HepG2 (cell line): ENCODE measurements at regions not wholly inside any gene's neighbourhood (a gene's known extent, or its start where the extent isn't known, plus 50 kb on each side); places are given as distances from the start of the nearest gene placed in this dataset.

ENCODE experiments used
- ATAC-seq: fragments of 200-7000 bp; cut with Tn5 transposase; 3 replicates; pipeline ENCODE4 v1.9.1; 2020; ENCODE audit warnings: mild to moderate bottlenecking, moderate library complexity
- BruUV-seq: library from RNA; stranded (reverse); fragments of 400-500 nt; replicated peaks from 2 replicates; lab custom pipeline; 2021; lab: Mats Ljungman, UMichigan
- CTCF ChIA-PET: fragments of 300-600 bp; formaldehyde crosslinking; extraction: SDS; loops from one replicate; lab custom pipeline; 2021; ENCODE audit warnings: low total read pairs, inconsistent platforms, low intra/inter-chr PET ratio; lab: Yijun Ruan, JAX
- POLR2A ChIA-PET: fragments of 350-600 bp; sonication (Branson Sonifier 250); formaldehyde crosslinking; loops from one replicate; lab custom pipeline; 2020; ENCODE audit warnings: antibody characterized with exemption, inconsistent platforms; lab: Yijun Ruan, JAX
- DNase-seq: peaks from one replicate; pipeline ENCODE4 v3.0.0-alpha.2; 2015; ENCODE audit warnings: low spot score
- FAIRE-seq: peaks from 3 replicates; lab custom pipeline; 2011; peaks lifted over from hg19 to GRCh38; lab: Jason Lieb, UNC
- H2AFZ ChIP-seq: one replicate; pipeline ENCODE4 v1.6.1; 2011; ENCODE audit warnings: low read length, inconsistent platforms
- H3K27ac ChIP-seq: fragments of 300-600 bp; 3 replicates; pipeline ENCODE4 v1.8.0; 2011; ENCODE audit warnings: mixed run types, mild to moderate bottlenecking, mixed read lengths, low read length, inconsistent platforms; ENCODE audit not compliant: insufficient read depth; ENCODE audit errors: extremely low read length
- H3K27me3 ChIP-seq, 2 experiments: fragments of 200-600 bp in 1 of 2; 2 replicates in 1 of 2; 3 replicates in 1 of 2; pipeline versions ENCODE4 v1.6.0 to v1.8.0; 2011; ENCODE audit warnings: low read length in 2 of 2, mild to moderate bottlenecking in 2 of 2, moderate library complexity in 2 of 2, inconsistent platforms in 1 of 2; ENCODE audit not compliant: insufficient read depth in 2 of 2, control insufficient read depth in 1 of 2
- H3K36me3 ChIP-seq, 2 experiments: fragments of 200-600 bp in 1 of 2; replicated peaks in 1 of 2; 2 replicates in 1 of 2; 3 replicates in 1 of 2; pipeline versions ENCODE4 v1.5.1 to v1.8.0; 2011; ENCODE audit warnings: low read length in 2 of 2, inconsistent platforms in 1 of 2; ENCODE audit not compliant: insufficient read depth in 2 of 2, control insufficient read depth in 1 of 2
- H3K4me1 ChIP-seq: 2 replicates; pipeline ENCODE4 v1.5.1; 2012; ENCODE audit warnings: low read length, inconsistent platforms; ENCODE audit not compliant: insufficient read depth
- H3K4me2 ChIP-seq: 2 replicates; pipeline ENCODE4 v1.6.0; 2011; ENCODE audit warnings: low read depth, low read length, inconsistent platforms
- H3K4me3 ChIP-seq, 3 experiments: fragments of 200-600 bp in 1 of 3; sonication (generic), shearing (Covaris generic) in 1 of 3; replicated peaks in 1 of 3; 2 replicates each; pipeline ENCODE4 v1.5.1; 2011 to 2016; ENCODE audit warnings: low read length in 3 of 3, inconsistent platforms in 2 of 3, low read depth in 2 of 3, mild to moderate bottlenecking in 2 of 3, control low read depth in 1 of 3, mixed read lengths in 1 of 3; ENCODE audit not compliant: insufficient read depth in 1 of 3
- H3K79me2 ChIP-seq: one replicate; pipeline ENCODE4 v1.6.1; 2011; ENCODE audit warnings: low read length, inconsistent platforms; ENCODE audit not compliant: insufficient read depth
- H3K9ac ChIP-seq: 2 replicates; pipeline ENCODE4 v1.6.0; 2011; ENCODE audit warnings: mild to moderate bottlenecking, low read depth, low read length, inconsistent platforms; ENCODE audit not compliant: insufficient read depth
- H3K9me3 ChIP-seq: 2 replicates; pipeline ENCODE4 v1.5.1; 2012; ENCODE audit warnings: mild to moderate bottlenecking, low read length
- H4K20me1 ChIP-seq: 2 replicates; pipeline ENCODE4 v1.6.0; 2011; ENCODE audit warnings: inconsistent platforms, mild to moderate bottlenecking, low read length, moderate library complexity; ENCODE audit not compliant: insufficient read depth
- CEBPB ChIP-seq: IDR thresholded peaks from 2 replicates; pipeline ENCODE4 v1.6.1; 2011; ENCODE audit warnings: low read depth, low read length, improper control_type of control experiment, borderline replicate concordance
- CREM ChIP-seq, 2 experiments: sonication (generic) in 1 of 2; formaldehyde crosslinking in 1 of 2; IDR thresholded peaks; 2 replicates each; pipeline versions ENCODE4 v1.4.0 to v1.6.1; 2016 to 2020; ENCODE audit warnings: antibody characterized with exemption in 1 of 2, mild to moderate bottlenecking in 1 of 2, missing genetic modification reagents in 1 of 2
- ELF1 ChIP-seq: sonication (generic); formaldehyde crosslinking; IDR thresholded peaks from 2 replicates; pipeline ENCODE4 v1.4.0; 2020; ENCODE audit warnings: missing genetic modification reagents
- GLMP ChIP-seq: sonication (generic); formaldehyde crosslinking; IDR thresholded peaks from 2 replicates; pipeline ENCODE4 v1.9.0; 2021; ENCODE audit warnings: missing genetic modification reagents, mild to moderate bottlenecking, borderline replicate concordance
- MED8 ChIP-seq: sonication (generic); formaldehyde crosslinking; IDR thresholded peaks from 2 replicates; pipeline ENCODE4 v1.8.1; 2023; ENCODE audit warnings: mild to moderate bottlenecking, missing genetic modification reagents; ENCODE audit not compliant: insufficient replicate concordance
- MYPOP ChIP-seq: sonication (generic); formaldehyde crosslinking; IDR thresholded peaks from 2 replicates; pipeline ENCODE4 v1.8.1; 2023; ENCODE audit warnings: mild to moderate bottlenecking, moderate library complexity, missing genetic modification reagents
- NFE2L2 ChIP-seq: fragments of 150-350 bp; IDR thresholded peaks from 2 replicates; pipeline ENCODE4 v1.6.1; 2014; ENCODE audit warnings: low read length
- REL ChIP-seq: sonication (generic); formaldehyde crosslinking; conservative IDR thresholded peaks from 2 replicates; pipeline ENCODE4 v1.8.0; 2022; ENCODE audit warnings: mild to moderate bottlenecking, missing genetic modification reagents, moderate library complexity
- SP2 ChIP-seq: sonication (generic); formaldehyde crosslinking; IDR thresholded peaks from 2 replicates; pipeline ENCODE4 v1.5.1; 2020; ENCODE audit warnings: mild to moderate bottlenecking, missing genetic modification reagents
- WIZ ChIP-seq: sonication (generic); formaldehyde crosslinking; IDR thresholded peaks from 2 replicates; pipeline ENCODE4 v1.5.1; 2020; ENCODE audit warnings: mild to moderate bottlenecking, missing genetic modification reagents
- ZNF451 ChIP-seq: sonication (generic); formaldehyde crosslinking; IDR thresholded peaks from 2 replicates; pipeline ENCODE4 v1.5.0; 2020; ENCODE audit warnings: mild to moderate bottlenecking, missing genetic modification reagents
- ZNF468 ChIP-seq: sonication (generic); formaldehyde crosslinking; IDR thresholded peaks from 2 replicates; pipeline ENCODE4 v1.8.0; 2022; ENCODE audit warnings: mild to moderate bottlenecking, moderate library complexity, missing genetic modification reagents
- ZNF776 ChIP-seq: sonication (generic); formaldehyde crosslinking; IDR thresholded peaks from 2 replicates; pipeline ENCODE4 v1.4.0; 2020; ENCODE audit warnings: mild to moderate bottlenecking, missing genetic modification reagents
- WGBS: methylation state at CpG from one replicate; pipeline ENCODE4 v1.1.6; 2017; ENCODE audit warnings: low lambda C conversion rate; 5-methylcytosine and 5-hydroxymethylcytosine counted together
- in situ Hi-C: cut with HindIII; loops from 2 replicates; pipeline ENCODE4 v1.10.0; 2017; ENCODE audit warnings: low pct_unique_long_range_greater_than_20kb; ENCODE audit not compliant: extremely low pct_ligation_motif_present
- intact Hi-C: fragments of 100-400 bp; cut with micrococcal nuclease; formaldehyde crosslinking; loops from one replicate; pipeline ENCODE4 v1.10.0; 2022; ENCODE audit not compliant: unreplicated experiment

GRCh38 chrX:39377157-39377556, 575.9 kb downstream of the MID1IP1 start:
- ChIA-PET POLR2A (no interaction called here), CTCF (no interaction called here)
- Histone ChIP-seq H2AFZ (no peak overlapping the region), H3K4me2 (no peak overlapping the region), H3K9me3 (no peaks in the 10 kb centered on the region), H3K79me2 (no peaks in the 10 kb centered on the region), H3K4me1 (no peaks in the 10 kb centered on the region), H3K9ac (no peak overlapping the region), H3K27me3 (no peaks in the 10 kb centered on the region), H4K20me1 (no peaks in the 10 kb centered on the region), H3K4me3 (no peak overlapping the region), H3K27ac (no peak overlapping the region), H3K36me3 (no peaks in the 10 kb centered on the region)
- no peak for ATAC-seq
- no peak for DNase-seq
- in situ Hi-C loops = no loop called here
- no TSS peak for BruUV-seq
- FAIRE-seq = no peak
- TF ChIP-seq ZNF451 (CRISPR knock-in tag) (no peak), MYPOP (CRISPR knock-in tag) (no peak), ZNF468 (no peak), REL (CRISPR knock-in tag) (no peak), CEBPB (no peak), ELF1 (CRISPR knock-in tag) (no peak), ZNF776 (no peak)
- intact Hi-C loops = no loop called here

- Histone ChIP-seq H3K27me3 (no peaks in the 10 kb centered on the region), H3K79me2 (no peaks in the 10 kb centered on the region), H3K4me1 (no peaks in the 10 kb centered on the region), H3K9me3 (no peaks in the 10 kb centered on the region), H3K4me2 (no peak overlapping the region), H3K4me3 (no peak overlapping the region), H2AFZ (no peak overlapping the region), H3K36me3 (no peaks in the 10 kb centered on the region), H4K20me1 (no peaks in the 10 kb centered on the region), H3K9ac (no peak overlapping the region), H3K27ac (no peak overlapping the region)
- POLR2A ChIA-PET = no interaction called here
- DNase-seq (no peak), ATAC-seq (no peak), FAIRE-seq (no peak)
- BruUV-seq = no TSS peak
- in situ Hi-C loops = no loop called here
- intact Hi-C loops = no loop called here
- CTCF ChIA-PET = no interaction called here
- no CpG with 5 or more reads among the region's 1 CpG for WGBS
- TF ChIP-seq MED8 (no peak), NFE2L2 (no peak), CREM (IDR thresholded peaks at IDR 0.05) (no peak), CREM (CRISPR knock-in tag; IDR thresholded peaks at IDR 0.05) (no peak), SP2 (CRISPR knock-in tag) (no peak), WIZ (CRISPR knock-in tag) (no peak), GLMP (CRISPR knock-in tag) (no peak)
Observed at GRCh38 chrX:39377773-39378172, 576.5 kb downstream of the MID1IP1 start.
